ENCODE measurements at regions not wholly inside any gene's neighbourhood (a gene's known extent, or its start where the extent isn't known, plus 50 kb on each side); places are given as distances from the start of the nearest gene placed in this dataset.

- TF ChIP-seq CTCF (conservative IDR thresholded peaks at IDR 0.05; ENCODE audit: low read depth, low read length), result no peak
- no peak for TF ChIP-seq EZH2 (IDR thresholded peaks at IDR 0.05; ENCODE audit: borderline replicate concordance, low read depth, low read length, poor library complexity, severe bottlenecking)
Measured at GRCh38 chr1:41999884-42000283, 81.2 kb upstream of the HIVEP3 start.
